ENCODE measurements at regions not wholly inside any gene's neighbourhood (a gene's known extent, or its start where the extent isn't known, plus 50 kb on each side); places are given as distances from the start of the nearest gene placed in this dataset.

DNA sequence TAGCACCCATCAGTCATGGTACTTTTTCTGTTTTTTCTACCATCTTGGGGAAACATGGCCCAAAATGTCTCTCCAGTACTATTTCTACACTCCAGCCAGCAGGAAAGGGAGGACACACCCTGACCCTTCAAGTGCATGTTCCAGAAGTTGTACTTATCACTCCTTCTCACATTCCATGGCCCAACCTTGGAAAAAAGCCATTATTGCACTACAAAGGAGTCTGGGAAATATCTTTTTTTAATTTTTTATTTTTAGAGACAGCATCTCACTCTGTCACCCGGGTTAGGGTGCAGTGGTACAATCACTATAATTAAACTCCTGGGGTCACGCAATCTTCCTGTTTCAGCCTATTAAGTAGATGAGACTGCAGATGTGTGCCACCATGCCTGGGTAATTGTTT lies 100.0 kb upstream of the PPP2R3A start:
- no peak for DNase-seq (ENCODE audit: low read depth)

- no peak for DNase-seq (ENCODE audit: low read depth)
These were observed 97.6 kb upstream of the PPP2R3A start for GRCh38 chr3:135867911-135868310.

- DNase-seq (ENCODE audit: low read depth), result no peak
These were observed 96.7 kb upstream of the PPP2R3A start for GRCh38 chr3:135868801-135869200.

DNA sequence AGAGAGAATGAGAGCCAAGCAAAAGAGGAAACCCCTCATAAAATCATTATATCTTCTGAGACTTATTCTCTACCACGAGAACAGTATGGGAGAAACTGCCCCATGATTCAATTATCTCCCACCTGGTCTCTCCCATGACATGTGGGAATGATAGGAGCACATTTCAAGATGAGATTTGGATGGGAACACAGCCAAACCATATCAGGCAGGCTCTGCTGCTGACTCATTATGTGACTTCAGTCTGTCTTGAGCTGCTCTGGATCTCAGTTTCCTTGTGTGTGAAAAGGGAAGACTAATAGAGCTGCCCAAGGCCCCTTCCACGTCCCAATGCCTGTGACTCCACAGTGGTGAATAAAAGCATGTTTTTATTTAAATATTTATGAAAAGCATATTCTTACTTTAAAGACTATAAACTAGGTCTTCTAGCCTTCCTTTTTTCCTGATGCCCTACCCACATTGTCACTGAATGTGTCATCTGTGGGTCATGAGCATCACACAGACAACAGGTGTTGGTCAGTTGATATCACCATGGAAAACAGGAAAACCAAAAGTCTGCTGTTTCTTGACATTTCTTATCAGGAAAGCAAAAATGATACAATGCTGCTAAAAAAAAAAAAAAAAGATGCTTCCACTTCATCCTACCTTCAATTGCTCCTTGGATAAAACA lies 96.0 kb upstream of the PPP2R3A start:
- no peak for DNase-seq (ENCODE audit: low read depth)

GRCh38 chr3:135871311-135871710 lies 94.2 kb upstream of the PPP2R3A start:
- DNase-seq (ENCODE audit: low read depth), result no peak

GRCh38 chr3:135874035-135874434 lies 91.5 kb upstream of the PPP2R3A start:
- no peak for DNase-seq (ENCODE audit: low read depth)

DNA sequence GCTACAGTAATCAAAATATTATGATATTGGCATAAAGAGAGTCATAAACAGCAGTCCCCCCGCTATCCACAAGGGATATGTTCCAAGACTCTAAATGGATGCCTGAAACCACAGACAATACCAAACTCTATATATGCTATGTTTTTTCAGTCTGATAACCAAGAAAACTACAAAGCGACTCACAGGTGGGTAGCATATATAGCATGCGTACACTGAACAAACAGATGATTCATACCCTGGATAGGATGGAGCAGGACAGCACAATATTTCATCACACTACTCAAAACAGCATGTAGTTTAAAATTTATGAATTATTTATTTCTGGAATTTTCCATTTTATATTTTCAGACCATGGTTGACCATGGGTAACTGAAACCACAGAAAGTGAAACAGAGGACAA lies 87.0 kb upstream of the PPP2R3A start:
- no peak for DNase-seq (ENCODE audit: low read depth)

DNA sequence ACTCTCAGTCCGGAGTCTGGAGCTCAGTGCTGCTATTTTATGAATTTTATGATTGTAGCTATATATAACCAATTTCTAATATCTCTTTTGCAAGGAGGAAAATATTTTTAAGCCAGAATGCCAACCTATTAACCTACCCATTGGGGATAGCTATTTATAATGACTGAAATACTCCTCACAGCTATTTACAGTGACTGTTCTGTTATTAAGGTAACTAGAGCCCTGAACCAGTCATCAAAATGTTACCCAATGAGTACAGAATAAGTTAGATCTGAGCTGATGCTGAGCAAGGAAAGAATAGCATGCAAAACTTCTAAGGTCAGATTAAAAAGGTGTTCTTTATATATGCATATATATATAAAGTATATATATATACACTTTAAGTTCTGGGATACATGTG lies 79.6 kb upstream of the PPP2R3A start:
- no peak for DNase-seq (ENCODE audit: low read depth)

DNA sequence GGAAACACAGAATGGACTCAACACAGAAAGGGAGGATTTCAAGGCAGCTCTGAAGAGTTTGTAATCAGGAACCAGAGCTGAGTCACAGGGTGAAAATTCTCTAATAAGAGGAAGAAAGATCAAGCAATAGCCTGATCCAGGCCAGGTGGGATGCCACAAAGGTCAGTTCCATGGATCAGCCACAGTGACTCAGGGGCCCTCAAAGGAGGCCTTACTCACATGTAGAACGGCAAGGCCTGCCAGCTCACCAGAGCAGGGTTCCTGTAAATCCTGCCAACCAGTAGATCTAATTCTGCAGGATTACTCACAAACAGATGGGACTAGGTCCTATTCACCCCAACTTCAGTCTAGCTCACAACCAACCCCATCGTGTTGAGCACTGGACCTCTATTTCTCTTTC lies 78.3 kb upstream of the PPP2R3A start:
- no peak for DNase-seq (ENCODE audit: low read depth)

DNA sequence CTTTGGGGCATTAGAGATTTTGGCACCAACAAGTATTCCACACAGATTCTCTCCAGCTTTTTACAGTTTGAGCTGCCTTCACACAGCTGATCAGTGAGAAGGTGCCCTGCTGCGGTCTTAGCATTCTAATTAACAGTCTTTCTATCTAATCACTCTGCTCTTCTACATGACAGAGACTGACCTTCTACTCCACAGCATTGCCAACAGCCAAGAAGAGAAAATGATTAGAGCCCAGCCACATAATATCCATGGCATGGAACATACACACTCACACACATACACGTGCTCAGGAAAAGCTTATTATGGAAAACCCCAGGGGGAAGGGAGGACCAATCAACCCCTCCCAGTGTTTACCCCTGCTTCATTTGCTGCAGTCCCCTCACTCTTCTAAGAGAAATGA lies 76.1 kb upstream of the PPP2R3A start:
- no peak for DNase-seq (ENCODE audit: low read depth)

- no peak for DNase-seq (ENCODE audit: low read depth)
These were observed 74.4 kb upstream of the PPP2R3A start for GRCh38 chr3:135891121-135891520.

DNA sequence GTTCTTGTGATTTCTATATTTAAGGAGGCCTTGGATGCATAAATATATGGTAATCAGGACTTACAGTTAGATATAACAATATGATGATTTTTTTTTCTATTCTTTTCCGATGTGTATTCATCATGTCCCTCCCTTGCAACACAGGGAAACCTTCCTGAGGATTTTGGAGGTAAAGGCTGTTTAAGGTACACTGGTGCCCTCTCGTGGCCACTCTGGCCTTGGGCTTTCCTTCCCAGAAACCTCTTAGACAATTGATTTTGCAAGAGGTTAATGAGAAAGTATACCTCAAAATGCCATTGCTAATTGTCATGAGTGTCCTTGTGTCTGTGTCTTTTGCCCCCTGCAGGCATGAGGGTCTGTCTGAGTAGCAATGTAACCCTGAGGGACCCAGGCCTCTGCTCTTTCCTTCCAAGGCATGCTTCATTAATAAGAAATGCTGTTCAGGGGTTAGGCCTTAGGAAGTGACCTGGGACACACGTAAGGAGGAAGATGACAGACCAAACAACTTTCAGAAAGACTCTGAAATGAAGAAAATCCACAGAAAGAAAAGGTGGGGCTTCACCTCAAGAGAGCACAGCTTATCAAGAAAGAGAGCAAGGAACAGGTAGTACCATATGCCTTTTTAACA lies 70.3 kb upstream of the PPP2R3A start:
- DNase-seq (ENCODE audit: low read depth), result peak; percentile 16

- no peak for DNase-seq (ENCODE audit: low read depth)
These were observed 69.8 kb upstream of the PPP2R3A start for GRCh38 chr3:135895734-135896121.

GRCh38 chr3:135896613-135897012 lies 68.9 kb upstream of the PPP2R3A start:
- no peak for DNase-seq (ENCODE audit: low read depth)

DNA sequence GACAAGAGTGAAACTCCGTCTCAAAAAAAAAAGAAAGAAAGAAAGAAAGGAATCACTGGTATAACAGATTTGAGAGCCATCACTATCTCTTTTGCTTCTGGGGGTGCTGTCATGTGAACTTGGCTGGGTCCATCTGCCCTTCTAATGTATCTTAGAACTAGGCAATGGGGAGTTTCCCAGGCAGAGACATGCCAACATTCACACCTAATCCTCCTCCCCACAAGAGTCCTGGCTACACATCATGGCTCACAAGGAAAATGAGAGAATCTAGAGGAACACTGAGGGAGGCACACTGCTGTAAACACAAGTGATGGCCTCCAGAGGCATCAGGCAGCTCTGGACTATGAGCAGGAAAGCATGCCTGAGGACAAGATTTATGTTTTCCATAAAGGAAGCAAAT lies 67.8 kb upstream of the PPP2R3A start:
- no peak for DNase-seq (ENCODE audit: low read depth)

- no peak for DNase-seq (ENCODE audit: low read depth)
These were observed 66.8 kb upstream of the PPP2R3A start for GRCh38 chr3:135898774-135899173.

GRCh38 chr3:135905058-135905724 lies 60.3 kb upstream of the PPP2R3A start:
- DNase-seq (ENCODE audit: low read depth), result no peak

GRCh38 chr3:135907422-135908165 lies 57.9 kb upstream of the PPP2R3A start:
- DNase-seq (ENCODE audit: low read depth), result no peak

- DNase-seq (ENCODE audit: low read depth), result no peak
These were observed 57.3 kb upstream of the PPP2R3A start for GRCh38 chr3:135908225-135908624.

GRCh38 chr3:135908737-135909136 lies 56.8 kb upstream of the PPP2R3A start:
- DNase-seq (ENCODE audit: low read depth), result no peak

DNA sequence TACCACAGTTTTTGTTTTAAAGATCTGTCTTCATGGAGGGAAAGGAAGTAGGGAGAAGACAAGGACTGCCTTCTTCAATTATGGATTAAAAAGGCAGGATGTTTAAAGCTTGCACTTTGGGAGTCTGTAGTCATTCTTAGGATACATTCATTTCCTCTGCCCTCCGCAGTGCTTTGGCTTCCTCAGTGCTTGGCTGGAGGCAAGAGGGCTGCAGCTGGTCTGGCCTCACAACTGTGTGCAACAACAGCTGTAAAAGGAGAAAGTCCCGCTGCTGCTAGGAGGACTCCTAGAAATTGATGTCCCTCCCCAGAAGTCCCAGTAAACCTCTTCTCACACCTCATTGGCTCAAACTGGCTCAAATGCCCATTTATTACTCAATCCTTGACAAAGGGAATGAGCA lies 54.4 kb upstream of the PPP2R3A start:
- no peak for DNase-seq (ENCODE audit: low read depth)

DNA sequence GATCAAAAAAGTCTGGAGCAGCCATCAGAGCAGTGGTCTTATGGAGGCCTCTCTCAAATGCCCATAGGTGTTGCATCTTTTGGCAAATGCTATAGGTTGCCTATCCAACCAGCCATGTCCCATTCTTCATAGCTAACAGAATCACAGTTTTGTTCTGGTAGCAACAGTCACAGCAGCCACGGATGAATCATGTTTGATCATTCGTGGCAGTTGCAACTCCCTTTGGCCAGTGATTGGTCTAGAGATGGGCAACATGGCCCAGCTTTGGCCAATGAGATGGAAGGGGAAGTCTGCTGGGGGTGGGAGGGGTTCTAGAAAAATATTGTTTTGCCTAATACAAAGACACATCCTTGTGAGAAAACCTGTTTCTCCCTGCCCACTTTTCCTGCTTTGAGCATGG lies 50.3 kb upstream of the PPP2R3A start:
- DNase-seq (ENCODE audit: low read depth), result no peak

All from activated T-cell treated with anti-CD3 and anti-CD28 coated beads for 24 hours (primary cell).